Neural cell (in vitro differentiated cells): ENCODE measurements at regions not wholly inside any gene's neighbourhood (a gene's known extent, or its start where the extent isn't known, plus 50 kb on each side); places are given as distances from the start of the nearest gene placed in this dataset.

ENCODE experiments used
- H2AFZ ChIP-seq: fragments of 200-600, 300-800 bp; sonication (generic), shearing (Covaris generic); 2 replicates; pipeline ENCODE4 v1.6.0; 2014; ENCODE audit warnings: low read depth, mild to moderate bottlenecking, antibody characterized with exemption, low read length, moderate library complexity
- H3F3A ChIP-seq: fragments of 200-600 bp; shearing (Covaris generic); 2 replicates; pipeline ENCODE4 v1.6.1; 2016; ENCODE audit warnings: mild to moderate bottlenecking, moderate library complexity, mixed read lengths, antibody characterized with exemption, low read length; ENCODE audit not compliant: insufficient read depth, poor library complexity, severe bottlenecking
- H3K27ac ChIP-seq: fragments of 200-600, 300-800 bp; sonication (generic), shearing (Covaris generic); 2 replicates; pipeline ENCODE4 v1.5.1; 2014; ENCODE audit warnings: mild to moderate bottlenecking, low read length, moderate library complexity
- H3K27me3 ChIP-seq: fragments of 300-800, 200-600 bp; sonication (generic), shearing (Covaris generic); 2 replicates; pipeline ENCODE4 v1.6.0; 2014; ENCODE audit warnings: mild to moderate bottlenecking, low read depth, low read length, moderate library complexity; ENCODE audit not compliant: insufficient read depth
- H3K36me3 ChIP-seq: fragments of 300-800, 200-600 bp; sonication (generic), shearing (Covaris generic); 2 replicates; pipeline ENCODE4 v1.5.1; 2014; ENCODE audit warnings: mild to moderate bottlenecking, antibody characterized with exemption, low read length, moderate library complexity; ENCODE audit not compliant: insufficient read depth
- H3K4me2 ChIP-seq: fragments of 300-800, 200-600 bp; sonication (generic), shearing (Covaris generic); 2 replicates; pipeline ENCODE4 v1.6.0; 2014; ENCODE audit warnings: mild to moderate bottlenecking, low read length
- H3K4me3 ChIP-seq: fragments of 300-800, 200-600 bp; sonication (generic), shearing (Covaris generic); 2 replicates; pipeline ENCODE4 v1.5.1; 2014; ENCODE audit warnings: mild to moderate bottlenecking, low read length, moderate library complexity
- H3K79me2 ChIP-seq: fragments of 200-600 bp; shearing (Covaris generic); replicated peaks from 2 replicates; pipeline ENCODE4 v1.6.0; 2014; ENCODE audit warnings: mild to moderate bottlenecking, low read length, moderate library complexity; ENCODE audit not compliant: insufficient read depth
- H3K9ac ChIP-seq: fragments of 300-800, 200-600 bp; sonication (generic), shearing (Covaris generic); 2 replicates; pipeline ENCODE4 v1.6.1; 2016; ENCODE audit warnings: mild to moderate bottlenecking, low read length, mixed read lengths
- H3K9me2 ChIP-seq: fragments of 200-600 bp; shearing (Covaris generic); 2 replicates; pipeline ENCODE4 v1.6.1; 2016; ENCODE audit warnings: mild to moderate bottlenecking, low read length, mixed read lengths; ENCODE audit not compliant: insufficient read depth
- H3K9me3 ChIP-seq: fragments of 200-600, 300-800 bp; sonication (generic), shearing (Covaris generic); 2 replicates; pipeline ENCODE4 v1.6.1; 2016; ENCODE audit warnings: mild to moderate bottlenecking, mixed run types, low read length, moderate library complexity, mixed read lengths
- H4K20me1 ChIP-seq: fragments of 200-600 bp; shearing (Covaris generic); 2 replicates; pipeline ENCODE4 v1.6.1; 2016; ENCODE audit warnings: mild to moderate bottlenecking, mixed run types; ENCODE audit not compliant: insufficient read depth
- EP300 ChIP-seq: fragments of 450-650 bp; conservative IDR thresholded peaks from 2 replicates; pipeline ENCODE4 v1.6.1; 2014; ENCODE audit warnings: antibody characterized with exemption, mild to moderate bottlenecking, moderate library complexity; ENCODE audit not compliant: poor library complexity, severe bottlenecking
- EZH2 ChIP-seq: fragments of 200-600, 300-800 bp; shearing (Covaris generic), sonication (generic); IDR thresholded peaks from 2 replicates; pipeline ENCODE4 v1.6.1; 2014; ENCODE audit warnings: antibody characterized with exemption, low read length, borderline replicate concordance, mild to moderate bottlenecking; ENCODE audit not compliant: insufficient read depth, poor library complexity, severe bottlenecking
- MXI1 ChIP-seq: fragments of 450-650 bp; conservative IDR thresholded peaks from 2 replicates; pipeline ENCODE4 v1.6.1; 2014; ENCODE audit warnings: antibody characterized with exemption, mild to moderate bottlenecking; ENCODE audit not compliant: poor library complexity, severe bottlenecking
- POLR2AphosphoS5 ChIP-seq: IDR thresholded peaks from 2 replicates; pipeline ENCODE4 v1.6.1; 2012
- RAD21 ChIP-seq: fragments of 450-650 bp; conservative IDR thresholded peaks from 2 replicates; pipeline ENCODE4 v1.6.1; 2014; ENCODE audit warnings: antibody characterized with exemption, mild to moderate bottlenecking, moderate library complexity
- SMC3 ChIP-seq: fragments of 450-650 bp; conservative IDR thresholded peaks from 2 replicates; pipeline ENCODE4 v1.6.1; 2014; ENCODE audit warnings: antibody characterized with exemption, mild to moderate bottlenecking, moderate library complexity; ENCODE audit not compliant: poor library complexity
- TAF1 ChIP-seq: IDR thresholded peaks from 2 replicates; pipeline ENCODE4 v1.6.1; 2012; ENCODE audit warnings: low read depth
- TF ChIP-seq, protein P1 (sequence below): fragments of 450-650 bp; IDR thresholded peaks from 2 replicates; pipeline ENCODE4 v1.5.1; 2014; ENCODE audit warnings: antibody characterized with exemption, mild to moderate bottlenecking, moderate library complexity; ENCODE audit not compliant: poor library complexity, severe bottlenecking
- TF ChIP-seq, protein P2 (sequence below): IDR thresholded peaks from 2 replicates; pipeline ENCODE4 v1.6.1; 2012; ENCODE audit warnings: borderline replicate concordance

- H3K27me3 ChIP-seq: no peaks in the 10 kb centered on the region
- H2AFZ ChIP-seq: no peak overlapping the region
- no peak overlapping the region for H3K9ac ChIP-seq
- H4K20me1 ChIP-seq: no peaks in the 10 kb centered on the region
- H3K9me2 ChIP-seq: no peaks in the 10 kb centered on the region
- no peaks in the 10 kb centered on the region for H3K9me3 ChIP-seq
- TF ChIP-seq TAF1 (no peak), MXI1 (no peak), SMC3 (no peak)
- TF ChIP-seq, protein P1, sequence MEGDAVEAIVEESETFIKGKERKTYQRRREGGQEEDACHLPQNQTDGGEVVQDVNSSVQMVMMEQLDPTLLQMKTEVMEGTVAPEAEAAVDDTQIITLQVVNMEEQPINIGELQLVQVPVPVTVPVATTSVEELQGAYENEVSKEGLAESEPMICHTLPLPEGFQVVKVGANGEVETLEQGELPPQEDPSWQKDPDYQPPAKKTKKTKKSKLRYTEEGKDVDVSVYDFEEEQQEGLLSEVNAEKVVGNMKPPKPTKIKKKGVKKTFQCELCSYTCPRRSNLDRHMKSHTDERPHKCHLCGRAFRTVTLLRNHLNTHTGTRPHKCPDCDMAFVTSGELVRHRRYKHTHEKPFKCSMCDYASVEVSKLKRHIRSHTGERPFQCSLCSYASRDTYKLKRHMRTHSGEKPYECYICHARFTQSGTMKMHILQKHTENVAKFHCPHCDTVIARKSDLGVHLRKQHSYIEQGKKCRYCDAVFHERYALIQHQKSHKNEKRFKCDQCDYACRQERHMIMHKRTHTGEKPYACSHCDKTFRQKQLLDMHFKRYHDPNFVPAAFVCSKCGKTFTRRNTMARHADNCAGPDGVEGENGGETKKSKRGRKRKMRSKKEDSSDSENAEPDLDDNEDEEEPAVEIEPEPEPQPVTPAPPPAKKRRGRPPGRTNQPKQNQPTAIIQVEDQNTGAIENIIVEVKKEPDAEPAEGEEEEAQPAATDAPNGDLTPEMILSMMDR: no peak
- no peaks in the 10 kb centered on the region for H3F3A ChIP-seq
- H3K36me3 ChIP-seq: no peaks in the 10 kb centered on the region
- no peak overlapping the region for H3K4me3 ChIP-seq
- no peaks in the 10 kb centered on the region for H3K79me2 ChIP-seq
- no peak overlapping the region for H3K27ac ChIP-seq
- no peak overlapping the region for H3K4me2 ChIP-seq
Measured at GRCh38 chr4:126708716-126709115, 924.0 kb upstream of the INTU start.

- Histone ChIP-seq H4K20me1 (no peaks in the 10 kb centered on the region), H3K9me3 (no peaks in the 10 kb centered on the region), H3K4me3 (no peak overlapping the region), H3K9me2 (no peaks in the 10 kb centered on the region), H3K27me3 (no peaks in the 10 kb centered on the region), H3K9ac (no peak overlapping the region), H3K79me2 (no peaks in the 10 kb centered on the region), H3K27ac (no peak overlapping the region), H3F3A (no peaks in the 10 kb centered on the region), H2AFZ (no peak overlapping the region), H3K4me2 (no peak overlapping the region), H3K36me3 (no peaks in the 10 kb centered on the region)
- TF ChIP-seq, protein P1: no peak
- TF ChIP-seq POLR2AphosphoS5 (no peak), MXI1 (no peak), RAD21 (no peak), EP300 (no peak), TAF1 (no peak), SMC3 (no peak)
Measured at GRCh38 chr4:126710935-126711334, 921.8 kb upstream of the INTU start.

- Histone ChIP-seq H3K4me3 (no peak overlapping the region), H3K27me3 (no peaks in the 10 kb centered on the region), H2AFZ (no peak overlapping the region), H3K27ac (no peak overlapping the region), H3F3A (no peaks in the 10 kb centered on the region), H3K9me2 (no peaks in the 10 kb centered on the region), H3K36me3 (no peaks in the 10 kb centered on the region), H3K9me3 (no peaks in the 10 kb centered on the region), H3K9ac (no peak overlapping the region), H3K79me2 (no peaks in the 10 kb centered on the region), H3K4me2 (no peak overlapping the region), H4K20me1 (no peaks in the 10 kb centered on the region)
- TF ChIP-seq SMC3: no peak
- TF ChIP-seq TAF1: no peak
- no peak for TF ChIP-seq EP300
- TF ChIP-seq POLR2AphosphoS5: no peak
- no peak for TF ChIP-seq EZH2
- TF ChIP-seq, protein P2, sequence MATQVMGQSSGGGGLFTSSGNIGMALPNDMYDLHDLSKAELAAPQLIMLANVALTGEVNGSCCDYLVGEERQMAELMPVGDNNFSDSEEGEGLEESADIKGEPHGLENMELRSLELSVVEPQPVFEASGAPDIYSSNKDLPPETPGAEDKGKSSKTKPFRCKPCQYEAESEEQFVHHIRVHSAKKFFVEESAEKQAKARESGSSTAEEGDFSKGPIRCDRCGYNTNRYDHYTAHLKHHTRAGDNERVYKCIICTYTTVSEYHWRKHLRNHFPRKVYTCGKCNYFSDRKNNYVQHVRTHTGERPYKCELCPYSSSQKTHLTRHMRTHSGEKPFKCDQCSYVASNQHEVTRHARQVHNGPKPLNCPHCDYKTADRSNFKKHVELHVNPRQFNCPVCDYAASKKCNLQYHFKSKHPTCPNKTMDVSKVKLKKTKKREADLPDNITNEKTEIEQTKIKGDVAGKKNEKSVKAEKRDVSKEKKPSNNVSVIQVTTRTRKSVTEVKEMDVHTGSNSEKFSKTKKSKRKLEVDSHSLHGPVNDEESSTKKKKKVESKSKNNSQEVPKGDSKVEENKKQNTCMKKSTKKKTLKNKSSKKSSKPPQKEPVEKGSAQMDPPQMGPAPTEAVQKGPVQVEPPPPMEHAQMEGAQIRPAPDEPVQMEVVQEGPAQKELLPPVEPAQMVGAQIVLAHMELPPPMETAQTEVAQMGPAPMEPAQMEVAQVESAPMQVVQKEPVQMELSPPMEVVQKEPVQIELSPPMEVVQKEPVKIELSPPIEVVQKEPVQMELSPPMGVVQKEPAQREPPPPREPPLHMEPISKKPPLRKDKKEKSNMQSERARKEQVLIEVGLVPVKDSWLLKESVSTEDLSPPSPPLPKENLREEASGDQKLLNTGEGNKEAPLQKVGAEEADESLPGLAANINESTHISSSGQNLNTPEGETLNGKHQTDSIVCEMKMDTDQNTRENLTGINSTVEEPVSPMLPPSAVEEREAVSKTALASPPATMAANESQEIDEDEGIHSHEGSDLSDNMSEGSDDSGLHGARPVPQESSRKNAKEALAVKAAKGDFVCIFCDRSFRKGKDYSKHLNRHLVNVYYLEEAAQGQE: no peak
- no peak for TF ChIP-seq RAD21
- no peak for TF ChIP-seq MXI1
- TF ChIP-seq, protein P1: no peak
Measured at GRCh38 chr4:126715067-126715466, 917.7 kb upstream of the INTU start.
